ENCODE measurements at regions not wholly inside any gene's neighbourhood (a gene's known extent, or its start where the extent isn't known, plus 50 kb on each side); places are given as distances from the start of the nearest gene placed in this dataset.

DNA sequence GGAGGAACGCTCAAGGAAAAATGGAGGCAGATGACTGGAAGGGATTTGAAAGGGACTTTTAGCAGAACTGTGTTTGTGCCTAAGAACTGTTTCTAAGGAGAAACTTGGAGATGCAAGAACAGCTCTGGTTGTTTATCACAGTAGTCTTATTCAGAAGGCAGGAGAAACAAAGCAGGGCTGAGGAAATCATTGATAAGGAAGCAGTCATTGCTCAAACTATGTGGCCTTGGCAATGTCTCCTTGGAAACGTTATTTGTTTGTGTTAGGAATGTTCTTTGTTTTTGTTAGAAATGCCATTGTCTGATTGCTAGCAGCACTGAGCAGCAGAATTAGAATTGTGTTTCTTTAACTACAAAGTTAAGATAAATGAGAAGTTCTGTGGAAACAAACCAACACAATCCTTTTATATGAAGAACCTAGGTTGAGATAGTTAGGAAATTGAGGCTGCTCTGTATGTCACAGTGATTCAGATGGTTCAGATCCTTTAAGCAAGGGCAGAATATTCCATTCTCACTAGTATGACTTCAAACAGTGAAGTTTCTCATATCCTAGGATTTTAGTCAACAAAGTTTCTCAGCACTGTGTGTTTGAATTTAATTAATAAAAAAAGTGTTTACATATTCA, 1191.3 kb upstream of the IGFBP7 start:
- TF ChIP-seq, protein P1, sequence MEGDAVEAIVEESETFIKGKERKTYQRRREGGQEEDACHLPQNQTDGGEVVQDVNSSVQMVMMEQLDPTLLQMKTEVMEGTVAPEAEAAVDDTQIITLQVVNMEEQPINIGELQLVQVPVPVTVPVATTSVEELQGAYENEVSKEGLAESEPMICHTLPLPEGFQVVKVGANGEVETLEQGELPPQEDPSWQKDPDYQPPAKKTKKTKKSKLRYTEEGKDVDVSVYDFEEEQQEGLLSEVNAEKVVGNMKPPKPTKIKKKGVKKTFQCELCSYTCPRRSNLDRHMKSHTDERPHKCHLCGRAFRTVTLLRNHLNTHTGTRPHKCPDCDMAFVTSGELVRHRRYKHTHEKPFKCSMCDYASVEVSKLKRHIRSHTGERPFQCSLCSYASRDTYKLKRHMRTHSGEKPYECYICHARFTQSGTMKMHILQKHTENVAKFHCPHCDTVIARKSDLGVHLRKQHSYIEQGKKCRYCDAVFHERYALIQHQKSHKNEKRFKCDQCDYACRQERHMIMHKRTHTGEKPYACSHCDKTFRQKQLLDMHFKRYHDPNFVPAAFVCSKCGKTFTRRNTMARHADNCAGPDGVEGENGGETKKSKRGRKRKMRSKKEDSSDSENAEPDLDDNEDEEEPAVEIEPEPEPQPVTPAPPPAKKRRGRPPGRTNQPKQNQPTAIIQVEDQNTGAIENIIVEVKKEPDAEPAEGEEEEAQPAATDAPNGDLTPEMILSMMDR (conservative IDR thresholded peaks at IDR 0.05 in 1 of 2, IDR thresholded peaks at IDR 0.05 in 1 of 2; ENCODE audit: extremely low read depth in 1 of 2, insufficient read depth in 1 of 2, low read depth in 1 of 2, low read length in 2 of 2), result no peak
- no peak for TF ChIP-seq EZH2 (IDR thresholded peaks at IDR 0.05; ENCODE audit: borderline replicate concordance, low read length)
